Thoracic aorta (tissue), 2 donors: ENCODE measurements at regions not wholly inside any gene's neighbourhood (a gene's known extent, or its start where the extent isn't known, plus 50 kb on each side); places are given as distances from the start of the nearest gene placed in this dataset.
"Not testable (repeated sequence)": the region's sequence is repeated elsewhere in the genome, so short reads cannot be mapped to it uniquely, and the experiment has no call there.

ENCODE experiments used
- ATAC-seq: fragments of 150-250 bp; one replicate; pipeline ENCODE4 v1.8.0; 2017; ENCODE audit warnings: low read depth; ENCODE audit not compliant: insufficient number of reproducible peaks, low FRiP score
- DNase-seq: peaks from one replicate; pipeline ENCODE4 v3.0.0-alpha.2; 2020; ENCODE audit warnings: low spot score
- H3K27ac ChIP-seq, 2 donors: fragments of 200-600 bp; sonication (generic); 1 replicate in 1 of 2; 2 replicates in 1 of 2; pipeline ENCODE4 v1.5.1; 2016; ENCODE audit warnings: mild to moderate bottlenecking in 2 of 2, moderate library complexity in 2 of 2
- H3K27me3 ChIP-seq: fragments of 200-600 bp; sonication (generic); replicated peaks from 2 replicates; pipeline ENCODE4 v1.6.0; 2016; ENCODE audit warnings: mild to moderate bottlenecking; ENCODE audit not compliant: insufficient read depth
- H3K36me3 ChIP-seq: fragments of 200-600 bp; sonication (generic); one replicate; pipeline ENCODE4 v1.5.1; 2016
- H3K4me1 ChIP-seq, 2 donors: fragments of 200-600 bp; sonication (generic); 1 replicate in 1 of 2; 2 replicates in 1 of 2; pipeline versions ENCODE4 v1.5.1 to v1.6.0; 2016; ENCODE audit warnings: low read depth in 2 of 2, mild to moderate bottlenecking in 1 of 2; ENCODE audit not compliant: control insufficient read depth in 1 of 2
- H3K4me3 ChIP-seq: fragments of 200-600 bp; sonication (generic); 2 replicates; pipeline ENCODE4 v1.5.1; 2016; ENCODE audit warnings: mild to moderate bottlenecking
- H3K9me3 ChIP-seq: fragments of 200-600 bp; sonication (generic); 2 replicates; pipeline ENCODE4 v1.5.1; 2016
- TF ChIP-seq, protein P1 (sequence below): fragments of 200-600 bp; sonication (generic); IDR thresholded peaks from one replicate; pipeline ENCODE4 v1.5.1; 2019; ENCODE audit warnings: antibody characterized with exemption

DNA sequence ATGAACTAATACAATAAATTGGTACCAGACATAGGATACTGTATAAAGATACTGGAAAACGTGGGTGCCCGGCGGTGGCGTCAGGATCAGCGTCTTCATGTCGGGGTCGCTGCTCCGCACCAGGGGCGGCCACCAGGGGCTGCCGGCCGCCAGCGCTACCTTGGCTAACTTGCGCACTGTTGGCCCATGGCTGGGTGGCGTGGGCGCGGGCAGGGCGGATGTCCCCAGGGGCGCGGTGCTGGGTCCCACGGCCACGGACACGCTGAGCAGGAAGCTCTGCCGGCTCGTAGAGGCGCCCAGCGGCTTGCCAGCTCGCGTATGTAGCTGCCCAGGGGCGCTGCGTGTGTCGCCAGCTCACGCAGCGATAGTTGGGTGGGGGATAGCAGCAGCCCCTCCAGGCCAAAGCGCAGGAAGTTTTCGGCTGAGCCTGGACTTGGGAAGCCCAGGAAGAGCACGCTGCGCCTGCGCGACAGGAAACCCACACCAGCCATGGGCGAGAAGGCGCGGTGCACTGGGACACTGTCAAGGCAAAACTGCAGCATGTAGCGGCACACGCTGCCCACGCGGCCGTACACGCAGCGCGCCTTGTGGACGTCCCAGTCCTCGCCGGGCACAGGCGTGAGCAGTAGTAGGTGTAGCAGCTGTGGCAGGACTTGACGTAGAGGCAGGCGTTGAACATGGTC lies 299.9 kb downstream of the CCDC74A start:
- no peak overlapping the region for H3K27ac ChIP-seq
- H3K4me1 ChIP-seq = no peaks in the 10 kb centered on the region
- TF ChIP-seq, protein P1, sequence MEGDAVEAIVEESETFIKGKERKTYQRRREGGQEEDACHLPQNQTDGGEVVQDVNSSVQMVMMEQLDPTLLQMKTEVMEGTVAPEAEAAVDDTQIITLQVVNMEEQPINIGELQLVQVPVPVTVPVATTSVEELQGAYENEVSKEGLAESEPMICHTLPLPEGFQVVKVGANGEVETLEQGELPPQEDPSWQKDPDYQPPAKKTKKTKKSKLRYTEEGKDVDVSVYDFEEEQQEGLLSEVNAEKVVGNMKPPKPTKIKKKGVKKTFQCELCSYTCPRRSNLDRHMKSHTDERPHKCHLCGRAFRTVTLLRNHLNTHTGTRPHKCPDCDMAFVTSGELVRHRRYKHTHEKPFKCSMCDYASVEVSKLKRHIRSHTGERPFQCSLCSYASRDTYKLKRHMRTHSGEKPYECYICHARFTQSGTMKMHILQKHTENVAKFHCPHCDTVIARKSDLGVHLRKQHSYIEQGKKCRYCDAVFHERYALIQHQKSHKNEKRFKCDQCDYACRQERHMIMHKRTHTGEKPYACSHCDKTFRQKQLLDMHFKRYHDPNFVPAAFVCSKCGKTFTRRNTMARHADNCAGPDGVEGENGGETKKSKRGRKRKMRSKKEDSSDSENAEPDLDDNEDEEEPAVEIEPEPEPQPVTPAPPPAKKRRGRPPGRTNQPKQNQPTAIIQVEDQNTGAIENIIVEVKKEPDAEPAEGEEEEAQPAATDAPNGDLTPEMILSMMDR = no peak
- no peaks in the 10 kb centered on the region for H3K9me3 ChIP-seq
- H3K27me3 ChIP-seq = no peaks in the 10 kb centered on the region
- ATAC-seq (no peak), DNase-seq (no peak)
- H3K4me3 ChIP-seq = no peak overlapping the region
- H3K36me3 ChIP-seq = no peaks in the 10 kb centered on the region

DNA sequence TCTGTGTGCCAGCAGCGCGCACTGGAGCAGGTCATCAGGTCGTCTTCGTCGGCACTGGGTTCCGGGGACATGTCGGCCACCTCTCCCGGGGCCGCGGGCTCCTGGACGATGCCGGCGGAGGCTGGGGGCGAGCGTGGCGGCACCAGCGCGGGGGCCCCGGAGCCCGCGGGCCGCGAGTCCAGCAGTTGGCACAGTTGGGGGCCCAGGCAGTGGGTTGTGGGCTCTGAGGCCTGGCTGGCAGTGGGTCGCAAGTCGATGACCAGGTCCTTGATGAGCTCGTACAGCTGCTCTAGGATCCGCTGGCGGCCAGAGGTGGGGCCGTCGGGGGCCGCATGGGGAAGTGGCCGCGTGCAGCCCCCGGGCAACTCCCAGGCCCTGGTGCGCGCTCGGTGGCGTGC lies 300.5 kb downstream of the CCDC74A start:
- TF ChIP-seq, protein P1 = no peak
- ATAC-seq = no peak

DNA sequence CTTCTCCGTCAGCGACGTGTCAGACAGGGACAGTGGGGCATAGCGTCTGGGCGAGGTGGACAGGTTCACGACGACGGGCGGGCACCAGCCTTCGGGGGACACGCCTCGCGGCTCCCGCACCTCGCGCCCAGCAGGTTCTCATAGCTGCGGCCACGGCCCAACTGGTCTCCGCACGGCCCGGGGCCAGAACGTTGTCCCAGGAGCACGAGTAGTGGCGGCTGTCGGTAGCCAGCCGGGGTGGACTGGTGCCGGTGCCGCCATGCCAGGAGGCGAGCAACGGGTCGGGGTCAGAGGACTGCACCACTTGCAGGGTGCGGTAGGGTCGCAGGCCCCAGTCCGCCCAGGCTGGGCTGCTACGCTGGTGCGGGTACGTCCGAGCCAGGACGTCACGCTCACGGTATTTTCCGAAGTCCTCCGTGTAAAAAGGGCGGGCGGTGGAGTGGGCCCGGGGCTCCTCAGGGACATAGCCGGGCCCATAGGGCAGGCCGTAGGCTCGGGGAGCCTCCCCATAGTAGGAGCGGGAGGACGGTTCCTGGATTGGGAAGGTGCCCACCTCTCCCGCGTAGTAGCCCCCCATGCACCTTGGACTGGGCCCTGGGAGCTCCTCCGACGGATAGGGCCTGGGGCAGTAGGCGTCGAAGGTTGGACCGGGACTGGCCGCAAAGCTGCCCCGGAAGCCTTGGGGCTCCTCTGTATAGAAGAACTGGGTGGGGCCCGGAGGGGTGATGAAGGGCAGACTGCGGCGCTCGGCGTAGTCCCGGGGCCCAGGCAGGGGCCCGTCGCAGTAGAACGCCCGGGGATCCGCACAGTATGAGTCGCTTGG lies 301.2 kb downstream of the CCDC74A start:
- H3K4me3 ChIP-seq, DNase-seq, H3K27me3 ChIP-seq, H3K36me3 ChIP-seq, H3K9me3 ChIP-seq, H3K4me1 ChIP-seq, ATAC-seq, H3K27ac ChIP-seq: not testable (repeated sequence)

More for the DNA sequence above, 300.5 kb downstream of the CCDC74A start:
- H3K27ac ChIP-seq = no peak overlapping the region
- H3K27me3 ChIP-seq = no peaks in the 10 kb centered on the region
- H3K36me3 ChIP-seq = no peaks in the 10 kb centered on the region
- no peak overlapping the region for H3K4me3 ChIP-seq
- no peaks in the 10 kb centered on the region for H3K4me1 ChIP-seq
- H3K9me3 ChIP-seq = no peaks in the 10 kb centered on the region
- DNase-seq = no peak

- ATAC-seq, H3K27me3 ChIP-seq, DNase-seq: not testable (repeated sequence)
These were observed 302.0 kb downstream of the CCDC74A start for GRCh38 chr2:131829456-131830241.

GRCh38 chr2:131830242-131830945 lies 302.7 kb downstream of the CCDC74A start:
- not testable (repeated sequence) for H3K36me3 ChIP-seq, H3K27me3 ChIP-seq, H3K4me1 ChIP-seq, H3K27ac ChIP-seq, H3K9me3 ChIP-seq, DNase-seq, ATAC-seq, H3K4me3 ChIP-seq

More at GRCh38 chr2:131829456-131830241, 302.0 kb downstream of the CCDC74A start:
- not testable (repeated sequence) for H3K4me1 ChIP-seq, H3K4me3 ChIP-seq, H3K9me3 ChIP-seq, H3K27ac ChIP-seq, H3K36me3 ChIP-seq

DNA sequence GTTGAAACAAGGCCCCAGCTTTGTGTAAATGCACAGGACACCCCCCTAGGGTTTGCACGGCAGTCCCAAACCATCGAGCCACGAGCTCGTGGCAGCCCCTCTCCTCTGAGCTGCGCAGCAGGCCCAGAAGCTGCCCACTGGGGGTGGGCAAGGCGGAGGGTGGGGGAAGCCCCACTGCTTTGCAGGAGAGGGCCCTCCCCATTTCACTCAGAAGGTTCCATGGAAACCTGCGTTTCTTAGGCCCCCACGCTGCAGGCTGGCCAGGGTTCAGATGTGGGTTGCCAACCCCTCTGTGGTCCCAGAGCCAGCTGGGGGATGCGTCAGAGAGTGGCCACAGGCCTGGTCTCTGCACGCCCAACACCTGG lies 303.2 kb downstream of the CCDC74A start:
- not testable (repeated sequence) for H3K4me1 ChIP-seq, H3K36me3 ChIP-seq, ATAC-seq, H3K4me3 ChIP-seq, DNase-seq, H3K9me3 ChIP-seq, H3K27ac ChIP-seq, H3K27me3 ChIP-seq

DNA sequence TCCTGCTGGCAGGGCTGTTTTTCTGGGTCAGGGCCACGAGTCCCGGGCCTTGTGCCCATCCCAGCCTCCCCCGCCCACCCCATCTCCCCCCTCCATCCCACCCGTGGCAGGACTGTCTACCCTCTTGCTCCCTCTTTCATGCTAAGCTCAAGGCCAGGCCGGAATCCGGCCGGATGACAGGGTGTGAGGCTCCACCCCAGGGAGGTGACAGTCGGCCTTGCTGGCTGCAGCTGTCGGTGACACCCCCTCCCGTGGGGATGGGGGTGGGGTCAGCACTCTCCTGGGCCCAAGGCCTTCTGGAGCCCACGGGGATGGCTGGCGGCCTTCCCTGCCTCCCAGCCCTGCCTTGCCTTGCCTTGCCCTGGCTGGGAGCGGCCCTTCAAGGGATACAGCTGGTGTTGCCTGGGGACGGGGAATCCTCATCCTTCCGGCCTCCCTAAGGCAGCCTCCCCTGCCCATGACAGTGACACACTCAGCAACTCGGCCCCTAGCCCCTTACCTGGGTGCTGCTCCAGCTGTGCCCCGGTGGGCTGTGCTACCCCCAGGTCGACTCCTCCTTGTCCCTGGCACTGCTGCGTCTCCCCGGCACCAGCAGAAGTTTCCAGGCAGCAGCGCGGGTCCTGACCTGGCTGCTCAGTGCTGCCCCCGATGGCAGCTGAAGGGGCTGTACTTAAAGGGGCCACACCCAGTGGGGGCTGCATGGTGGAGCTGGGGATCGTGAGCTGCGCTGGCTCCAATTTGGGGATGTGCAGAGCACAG lies 303.9 kb downstream of the CCDC74A start:
- not testable (repeated sequence) for DNase-seq, H3K27me3 ChIP-seq, H3K9me3 ChIP-seq, H3K4me3 ChIP-seq, ATAC-seq, H3K27ac ChIP-seq, H3K36me3 ChIP-seq, H3K4me1 ChIP-seq

- not testable (repeated sequence) for H3K9me3 ChIP-seq
These were observed 304.6 kb downstream of the CCDC74A start for GRCh38 chr2:131832209-131832780.

GRCh38 chr2:131832917-131833316 lies 305.2 kb downstream of the CCDC74A start:
- not testable (repeated sequence) for H3K27ac ChIP-seq, H3K4me3 ChIP-seq, DNase-seq, ATAC-seq, H3K4me1 ChIP-seq, H3K27me3 ChIP-seq, H3K9me3 ChIP-seq, H3K36me3 ChIP-seq

More at GRCh38 chr2:131832209-131832780, 304.6 kb downstream of the CCDC74A start:
- not testable (repeated sequence) for ATAC-seq, DNase-seq, H3K4me1 ChIP-seq, H3K27me3 ChIP-seq, H3K36me3 ChIP-seq, H3K27ac ChIP-seq, H3K4me3 ChIP-seq
